H9 (cell line): ENCODE measurements at regions not wholly inside any gene's neighbourhood (a gene's known extent, or its start where the extent isn't known, plus 50 kb on each side); places are given as distances from the start of the nearest gene placed in this dataset.

Experiments used
- DNase-seq: peaks from one replicate; pipeline ENCODE4 v3.0.0-alpha.2; 2017
- H2AFZ ChIP-seq: one replicate; pipeline ENCODE4 v1.6.1; 2013; ENCODE audit warnings: mild to moderate bottlenecking, low read length, control low read depth, moderate library complexity
- H2AK5ac ChIP-seq: 2 replicates; pipeline ENCODE4 v1.6.1; 2013; ENCODE audit warnings: low read length, control low read depth, mixed read lengths; ENCODE audit not compliant: insufficient read length
- H2BK120ac ChIP-seq: one replicate; pipeline ENCODE4 v1.6.1; 2013; ENCODE audit warnings: low read depth, mild to moderate bottlenecking, low read length, control low read depth, inconsistent platforms; ENCODE audit not compliant: poor library complexity, severe bottlenecking
- H2BK12ac ChIP-seq: 2 replicates; pipeline ENCODE4 v1.6.1; 2013; ENCODE audit warnings: low read length, control low read depth, mixed read lengths, low read depth; ENCODE audit not compliant: insufficient read length
- H2BK15ac ChIP-seq: 2 replicates; pipeline ENCODE4 v1.6.1; 2013; ENCODE audit warnings: low read depth, low read length, control low read depth
- H2BK20ac ChIP-seq: one replicate; pipeline ENCODE4 v1.6.1; 2013; ENCODE audit warnings: low read depth, mild to moderate bottlenecking, low read length, control low read depth, inconsistent platforms; ENCODE audit not compliant: poor library complexity, severe bottlenecking
- H2BK5ac ChIP-seq: 2 replicates; pipeline ENCODE4 v1.6.1; 2013; ENCODE audit warnings: low read length, control low read depth, mixed read lengths; ENCODE audit not compliant: insufficient read length
- H3K14ac ChIP-seq: 2 replicates; pipeline ENCODE4 v1.6.1; 2013; ENCODE audit warnings: low read length, control low read depth; ENCODE audit not compliant: insufficient read depth
- H3K18ac ChIP-seq: 2 replicates; pipeline ENCODE4 v1.6.1; 2013; ENCODE audit warnings: low read depth, mild to moderate bottlenecking, mixed read lengths, low read length, control low read depth; ENCODE audit not compliant: insufficient read length
- H3K23ac ChIP-seq: 2 replicates; pipeline ENCODE4 v1.6.1; 2013; ENCODE audit warnings: low read length, control low read depth, mixed read lengths, low read depth; ENCODE audit not compliant: insufficient read length
- H3K23me2 ChIP-seq: 2 replicates; pipeline ENCODE4 v1.6.1; 2013; ENCODE audit warnings: low read depth, mild to moderate bottlenecking, mixed read lengths, low read length, control low read depth; ENCODE audit not compliant: insufficient read length, poor library complexity, severe bottlenecking
- H3K27ac ChIP-seq: 2 replicates; pipeline ENCODE4 v1.5.1; 2013; ENCODE audit warnings: low read length, control low read depth, mixed read lengths, low read depth; ENCODE audit not compliant: insufficient read length
- H3K27me3 ChIP-seq: 2 replicates; pipeline ENCODE4 v1.6.1; 2013; ENCODE audit warnings: low read length, control low read depth, inconsistent platforms; ENCODE audit not compliant: insufficient read depth
- H3K4ac ChIP-seq: 2 replicates; pipeline ENCODE4 v1.6.1; 2013; ENCODE audit warnings: low read depth, mild to moderate bottlenecking, control low read depth, inconsistent platforms, low read length, moderate library complexity
- H3K4me1 ChIP-seq: 2 replicates; pipeline ENCODE4 v1.6.1; 2013; ENCODE audit warnings: low read length, control low read depth, inconsistent platforms; ENCODE audit not compliant: insufficient read depth
- H3K4me2 ChIP-seq: 2 replicates; pipeline ENCODE4 v1.6.1; 2013; ENCODE audit warnings: low read length, control low read depth, mixed read lengths; ENCODE audit not compliant: insufficient read length, insufficient read depth
- H3K56ac ChIP-seq: 2 replicates; pipeline ENCODE4 v1.6.1; 2013; ENCODE audit warnings: low read depth, mild to moderate bottlenecking, mixed read lengths, low read length, control low read depth; ENCODE audit not compliant: insufficient read length
- H3K79me1 ChIP-seq: 2 replicates; pipeline ENCODE4 v1.6.1; 2013; ENCODE audit warnings: low read depth, mild to moderate bottlenecking, moderate library complexity, low read length, control low read depth, inconsistent platforms; ENCODE audit not compliant: insufficient read depth, poor library complexity, severe bottlenecking
- H3K79me2 ChIP-seq: 2 replicates; pipeline ENCODE4 v1.6.1; 2013; ENCODE audit warnings: low read length, control low read depth, inconsistent platforms; ENCODE audit not compliant: insufficient read depth
- H3K9ac ChIP-seq: 2 replicates; pipeline ENCODE4 v1.6.1; 2013; ENCODE audit warnings: low read length, control low read depth, mixed read lengths; ENCODE audit not compliant: insufficient read length; ENCODE audit errors: extremely low read depth
- H3K9me3 ChIP-seq: one replicate; pipeline ENCODE4 v1.6.1; 2013; ENCODE audit warnings: low read depth, low read length, inconsistent platforms; ENCODE audit not compliant: control insufficient read depth
- H3T11ph ChIP-seq: one replicate; pipeline ENCODE4 v1.6.1; 2013; ENCODE audit warnings: mild to moderate bottlenecking, low read length, control low read depth, inconsistent platforms
- H4K20me1 ChIP-seq: one replicate; pipeline ENCODE4 v1.6.1; 2013; ENCODE audit not compliant: control insufficient read depth, insufficient read length, insufficient read depth
- H4K5ac ChIP-seq: 2 replicates; pipeline ENCODE4 v1.6.1; 2013; ENCODE audit warnings: low read depth, mild to moderate bottlenecking, mixed read lengths, low read length, control low read depth; ENCODE audit not compliant: insufficient read length
- H4K8ac ChIP-seq: replicated peaks from 2 replicates; pipeline ENCODE4 v1.6.1; 2013; ENCODE audit warnings: low read length, control low read depth, mixed read lengths, low read depth; ENCODE audit not compliant: insufficient read length
- H4K91ac ChIP-seq: 2 replicates; pipeline ENCODE4 v1.6.1; 2013; ENCODE audit warnings: low read depth, mild to moderate bottlenecking, moderate library complexity, mixed read lengths, low read length, control low read depth; ENCODE audit not compliant: insufficient read length
- H3K27ac Mint-ChIP-seq, 3 experiments: 2 replicates in 2 of 3; 3 replicates in 1 of 3; pipeline ENCODE4 v1.8.0; 2020 to 2021; ENCODE audit warnings: mixed read lengths in 3 of 3, mild to moderate bottlenecking in 1 of 3, moderate library complexity in 1 of 3
- H3K27me3 Mint-ChIP-seq: 2 replicates; pipeline ENCODE4 v1.8.0; 2021; ENCODE audit warnings: low read depth, mild to moderate bottlenecking, moderate library complexity, mixed read lengths
- H3K36me3 Mint-ChIP-seq, 3 experiments: 2 replicates in 2 of 3; 3 replicates in 1 of 3; pipeline ENCODE4 v1.8.0; 2020 to 2021; ENCODE audit warnings: low read depth in 3 of 3, mixed read lengths in 3 of 3; ENCODE audit not compliant: insufficient read depth in 1 of 3
- H3K4me1 Mint-ChIP-seq, 2 experiments: 2 replicates each; pipeline ENCODE4 v1.8.0; 2020; ENCODE audit warnings: mixed read lengths in 2 of 2
- H3K4me3 Mint-ChIP-seq, 2 experiments: 2 replicates in 1 of 2; 3 replicates in 1 of 2; pipeline ENCODE4 v1.8.0; 2020 to 2021; ENCODE audit warnings: mild to moderate bottlenecking in 2 of 2, mixed read lengths in 2 of 2, moderate library complexity in 1 of 2
- H3K9me3 Mint-ChIP-seq, 2 experiments: 2 replicates in 1 of 2; 3 replicates in 1 of 2; pipeline ENCODE4 v1.8.0; 2020; ENCODE audit warnings: mild to moderate bottlenecking in 2 of 2, mixed read lengths in 2 of 2, moderate library complexity in 1 of 2
- CTCF ChIP-seq: fragments of 200-600 bp; sonication (generic); conservative IDR thresholded peaks from 3 replicates; pipeline ENCODE4 v1.8.0; 2021; ENCODE audit warnings: antibody characterized with exemption, mild to moderate bottlenecking
- WGBS: extraction: QIAGEN DNeasy Blood & Tissue Kit; methylation state at CpG from one replicate; pipeline ENCODE4 v1.1.7; 2013; ENCODE audit warnings: missing lambda C conversion rate, low lambda C conversion rate, mixed read lengths; ENCODE audit not compliant: insufficient read length; ENCODE audit errors: extremely low coverage; 5-methylcytosine and 5-hydroxymethylcytosine counted together

GRCh38 chr1:98410082-98410481 is 251.4 kb upstream of the SNX7 start:
- no peak overlapping the region for H2BK12ac ChIP-seq
- DNase-seq, result no peak
- H3K36me3 Mint-ChIP-seq, result peaks cover 3 to 19% (median 5%) of the 10 kb centered on the region in 3 experiments; a peak in 5 of 7 replicates
- H2BK120ac ChIP-seq, result no peak overlapping the region
- H3K27me3 ChIP-seq, result no peaks in the 10 kb centered on the region
- no peak overlapping the region for H2AK5ac ChIP-seq
- H3K27ac Mint-ChIP-seq, result no peak overlapping the region
- H3K4me1 ChIP-seq, result no peaks in the 10 kb centered on the region
- H3K4ac ChIP-seq, result no peak overlapping the region
- H3K79me2 ChIP-seq, result no peaks in the 10 kb centered on the region
- H3K79me1 ChIP-seq, result no peaks in the 10 kb centered on the region
- H4K20me1 ChIP-seq, result no peaks in the 10 kb centered on the region
- H3K9me3 Mint-ChIP-seq, result peaks cover 16 to 19% of the 10 kb centered on the region in 2 experiments
- H3K9ac ChIP-seq, result no peak overlapping the region
- TF ChIP-seq CTCF, result no peak
- WGBS, result no CpG with 5 or more reads among the region's 1 CpG
- H2AFZ ChIP-seq, result no peak overlapping the region
- no peaks in the 10 kb centered on the region for H3K23me2 ChIP-seq
- H2BK15ac ChIP-seq, result no peak overlapping the region
- no peak overlapping the region for H3K56ac ChIP-seq
- no peak overlapping the region for H3K27ac ChIP-seq
- H2BK5ac ChIP-seq, result no peak overlapping the region
- H3K14ac ChIP-seq, result no peak overlapping the region
- no peak overlapping the region for H3K4me2 ChIP-seq
- no peak overlapping the region for H3T11ph ChIP-seq
- no peak overlapping the region for H4K5ac ChIP-seq
- H2BK20ac ChIP-seq, result no peak overlapping the region
- no peaks in the 10 kb centered on the region for H3K27me3 Mint-ChIP-seq
- H3K23ac ChIP-seq, result no peak overlapping the region
- H3K4me3 Mint-ChIP-seq, result no peak overlapping the region
- H4K91ac ChIP-seq, result no peak overlapping the region
- no peak overlapping the region for H4K8ac ChIP-seq
- no peaks in the 10 kb centered on the region for H3K9me3 ChIP-seq
- peaks cover under 1 to 5% of the 10 kb centered on the region in 2 experiments; a peak in 2 of 4 replicates for H3K4me1 Mint-ChIP-seq
- no peak overlapping the region for H3K18ac ChIP-seq
